Activated CD4-positive, alpha-beta T cell treated with anti-CD3 and anti-CD28 coated beads, Interleukin-2, amount 50 U/mL, for 16 hours (primary cell): ENCODE measurements at regions not wholly inside any gene's neighbourhood (a gene's known extent, or its start where the extent isn't known, plus 50 kb on each side); places are given as distances from the start of the nearest gene placed in this dataset.

Experiments used
- DNase-seq: peaks from one replicate; pipeline ENCODE4 v3.0.0-alpha.2; 2020

DNA sequence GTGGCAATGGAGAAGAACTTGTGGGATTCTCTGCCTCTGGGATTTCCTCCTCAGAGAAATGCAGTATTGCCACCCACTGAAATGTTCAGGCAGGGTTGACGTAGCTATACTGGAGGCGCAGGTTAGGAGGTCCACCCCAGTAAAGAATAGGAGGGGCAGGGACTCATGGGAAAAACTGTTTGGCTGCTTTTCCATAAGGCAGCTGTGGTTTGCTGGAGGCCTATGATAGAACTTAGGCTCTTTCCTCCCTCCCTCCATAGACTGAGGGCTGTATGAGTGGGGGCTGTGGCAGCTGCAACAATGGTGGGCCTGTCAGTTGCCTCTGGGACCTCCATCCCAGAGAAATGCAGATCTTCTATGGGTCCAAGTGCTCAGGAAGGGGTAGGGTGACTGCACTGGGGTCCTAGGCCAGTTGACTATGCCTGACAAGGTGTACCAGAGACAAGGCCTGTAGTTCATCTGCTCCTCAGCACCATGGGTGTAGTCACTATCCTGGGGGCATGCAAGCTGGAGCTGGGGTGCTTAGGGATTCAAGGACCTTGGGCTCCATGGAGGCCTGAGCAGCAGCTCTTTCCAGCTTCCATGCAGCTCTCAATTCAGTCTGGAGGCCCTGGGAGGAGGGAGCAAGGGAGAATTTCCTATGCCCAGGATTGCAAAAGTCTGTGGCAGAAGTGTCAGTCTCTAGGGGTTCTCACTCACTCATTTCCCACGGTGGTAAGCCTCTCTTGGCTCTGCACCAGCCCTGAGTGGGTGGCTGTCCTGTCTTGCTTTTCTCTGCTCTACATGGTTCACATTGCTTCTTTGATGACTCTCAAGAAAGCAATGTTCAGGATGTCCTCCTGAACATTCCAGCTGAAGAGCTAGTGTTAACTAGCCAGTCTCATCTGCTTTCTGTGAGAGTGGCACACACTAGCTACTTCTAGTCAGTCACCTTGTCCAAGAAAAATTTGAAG, 353.0 kb downstream of the IDS start:
- no peak for DNase-seq

DNA sequence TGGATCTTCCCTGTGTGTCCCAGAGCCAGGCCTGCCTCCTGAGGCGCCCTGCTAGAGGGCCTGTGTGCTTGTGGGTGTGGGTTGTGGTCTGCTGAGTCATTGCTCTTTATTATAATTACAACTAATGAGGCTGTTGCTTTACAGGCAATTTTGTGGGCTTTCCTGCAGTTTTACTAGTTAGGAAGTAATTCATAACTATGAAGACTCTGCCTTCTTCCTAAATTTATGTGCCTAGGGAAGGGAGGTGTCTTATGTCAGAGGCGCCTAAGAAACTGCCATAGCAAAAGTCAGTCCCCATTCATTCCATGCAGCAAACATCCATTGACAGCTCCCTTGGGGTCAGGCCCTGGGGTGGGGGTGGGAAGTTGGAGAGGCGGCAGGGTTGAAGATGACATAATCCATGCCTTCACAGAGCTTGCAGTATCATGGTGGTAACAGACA, 359.2 kb downstream of the IDS start:
- peak; percentile 23 for DNase-seq

DNA sequence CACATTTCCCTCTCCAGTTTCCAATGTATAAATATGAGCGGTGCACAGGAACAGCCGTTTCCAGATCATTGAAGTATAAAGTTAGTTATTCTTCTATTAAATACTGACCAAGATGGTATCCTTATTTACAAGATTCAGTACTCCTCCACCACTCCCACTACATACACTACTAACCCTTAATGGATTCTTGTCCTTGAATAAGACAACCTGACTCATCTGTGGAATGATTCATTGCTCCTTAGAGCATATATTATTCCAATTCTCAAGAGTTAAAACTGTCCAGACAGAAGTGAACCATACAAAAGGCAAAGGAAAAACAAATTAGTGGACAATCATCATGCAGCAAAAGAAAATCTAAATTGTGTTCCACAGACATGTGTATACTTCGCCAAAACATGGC, 373.3 kb downstream of the IDS start:
- no peak for DNase-seq

DNA sequence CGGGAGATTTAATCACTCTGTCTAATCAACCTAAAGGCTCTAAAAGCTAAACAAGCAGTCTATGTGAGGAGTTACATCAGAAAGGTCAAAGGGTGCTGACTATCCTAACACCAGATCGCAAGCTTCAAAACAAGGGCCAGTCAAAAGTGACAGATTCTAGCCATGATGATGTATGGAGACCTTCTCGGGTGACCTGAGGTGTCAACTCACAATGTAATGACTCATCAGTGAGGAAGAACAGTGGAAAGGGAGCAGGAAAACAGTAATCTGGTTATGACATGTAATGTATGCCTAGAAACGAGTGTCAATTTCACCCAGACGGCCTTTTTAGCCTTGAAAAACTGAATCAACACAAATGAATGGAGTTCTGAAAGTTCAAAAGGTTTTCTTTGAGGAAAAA, 375.3 kb downstream of the IDS start:
- peak; percentile 2 for DNase-seq

DNA sequence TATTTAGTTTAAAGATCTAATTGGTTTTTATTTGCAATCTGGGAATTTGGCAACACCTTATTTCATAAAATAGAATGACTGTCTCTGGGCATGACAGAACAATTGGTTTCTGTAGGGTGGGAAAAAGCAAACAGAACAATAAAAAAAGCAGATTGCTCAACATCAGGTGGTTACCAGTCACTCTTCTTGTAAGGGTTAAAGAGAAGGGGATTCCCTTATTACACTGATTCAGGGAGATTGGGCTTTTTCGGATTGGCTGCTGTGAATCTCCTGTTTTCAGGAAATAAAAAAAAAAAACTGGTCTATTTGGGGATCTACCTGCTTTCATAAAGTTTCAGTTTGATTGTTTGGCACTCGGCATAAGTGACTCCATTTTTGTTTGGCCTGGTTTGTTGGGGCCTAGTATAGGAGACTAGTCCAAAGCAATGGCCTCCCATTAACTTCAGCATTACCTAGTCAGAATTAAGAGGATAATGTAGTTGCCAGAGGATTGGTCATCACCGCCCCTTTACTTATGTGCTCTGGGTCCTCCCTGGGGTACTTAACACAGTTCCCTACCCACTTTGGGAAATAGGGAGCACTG, 380.5 kb downstream of the IDS start:
- no peak for DNase-seq

DNA sequence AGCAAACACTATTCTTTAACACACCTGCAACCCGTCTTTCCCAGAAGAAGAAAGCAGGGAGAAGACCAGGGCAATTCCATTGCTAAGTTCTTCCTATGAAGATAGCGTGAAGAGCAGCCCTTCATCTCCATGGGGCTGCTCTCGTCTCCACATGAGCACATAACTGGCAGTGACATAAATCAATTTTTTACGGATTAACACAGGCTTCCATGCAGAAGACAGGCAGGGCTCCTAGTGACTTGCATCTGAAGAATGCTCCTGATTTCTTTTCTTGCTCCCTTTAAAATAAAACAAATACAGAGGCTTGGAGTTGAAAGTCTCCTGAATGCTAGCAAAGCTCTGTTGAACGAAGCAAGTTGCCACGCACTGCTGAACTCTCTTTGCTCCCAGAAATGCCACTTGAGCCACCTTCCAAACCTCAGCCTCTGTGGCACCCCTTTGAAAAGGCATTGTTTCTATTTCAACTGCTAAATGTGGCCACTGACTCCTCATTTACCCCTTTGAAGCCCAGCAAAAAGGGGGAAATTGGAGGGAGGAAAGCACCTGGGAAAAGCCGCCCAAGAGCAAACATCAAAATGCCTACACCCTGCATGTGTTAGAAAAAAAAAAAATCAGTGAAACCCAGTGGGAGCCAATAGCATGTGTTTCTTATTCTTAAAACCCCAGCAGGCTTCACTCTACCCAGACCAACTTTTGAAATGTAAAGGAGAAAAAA, 383.7 kb downstream of the IDS start:
- DNase-seq = no peak

DNA sequence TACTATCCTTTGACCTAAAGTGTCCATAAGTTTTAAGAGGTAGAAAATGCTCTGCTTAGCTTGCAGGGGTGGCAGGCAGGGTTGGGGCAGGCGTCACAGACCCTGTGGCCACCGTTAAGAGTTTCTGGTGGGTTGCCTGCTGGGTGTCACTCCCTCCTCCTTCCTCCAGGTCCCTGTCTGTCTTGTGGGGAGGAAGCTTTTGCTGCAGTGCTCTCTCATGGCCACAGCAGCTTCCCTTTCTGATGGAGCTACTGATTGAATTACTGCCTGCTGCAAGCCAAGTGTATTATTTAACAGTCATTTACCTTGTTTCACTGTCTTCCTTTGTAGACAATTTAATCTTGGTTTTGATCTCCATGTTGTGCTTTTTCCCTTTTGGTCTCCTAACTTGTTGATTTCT, 384.6 kb downstream of the IDS start:
- DNase-seq = no peak

DNA sequence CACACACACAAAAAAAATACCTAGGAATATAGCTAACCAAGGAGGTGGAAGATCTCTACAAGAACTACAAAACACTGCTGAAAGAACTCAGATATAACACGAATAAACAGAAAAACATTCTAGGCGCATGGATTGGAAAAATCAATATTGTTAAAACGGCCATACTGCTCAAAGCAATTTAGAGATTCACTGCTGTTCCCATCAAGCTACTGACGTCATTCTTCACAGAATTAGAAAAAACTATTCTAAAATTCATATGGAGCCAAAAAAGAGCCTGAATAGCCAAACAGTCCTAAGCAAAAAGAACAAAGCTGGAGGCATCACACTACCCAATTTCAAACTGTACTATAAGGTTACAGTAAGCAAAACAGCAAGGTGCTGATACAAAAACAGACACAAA, 390.2 kb downstream of the IDS start:
- no peak for DNase-seq

DNA sequence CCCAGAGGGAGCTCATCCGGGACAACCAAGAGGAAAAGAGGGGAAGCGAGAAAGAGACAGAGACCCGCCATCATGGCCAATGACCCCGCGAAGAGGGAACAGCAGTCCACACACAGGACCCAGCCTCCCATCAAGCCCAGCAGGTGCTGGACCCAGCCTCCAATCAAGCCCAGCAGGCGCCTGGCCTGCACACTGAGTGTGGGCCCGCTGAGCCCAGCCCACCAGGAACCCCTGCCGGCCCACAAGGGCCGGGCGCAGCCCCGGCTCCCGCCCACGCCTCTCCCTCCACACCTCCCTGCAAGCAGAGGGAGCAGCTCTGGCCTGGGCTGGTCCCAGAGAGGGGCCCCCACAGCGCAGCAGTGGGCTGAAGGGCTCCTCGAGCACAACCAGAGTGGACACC, 391.1 kb downstream of the IDS start:
- no peak for DNase-seq

DNA sequence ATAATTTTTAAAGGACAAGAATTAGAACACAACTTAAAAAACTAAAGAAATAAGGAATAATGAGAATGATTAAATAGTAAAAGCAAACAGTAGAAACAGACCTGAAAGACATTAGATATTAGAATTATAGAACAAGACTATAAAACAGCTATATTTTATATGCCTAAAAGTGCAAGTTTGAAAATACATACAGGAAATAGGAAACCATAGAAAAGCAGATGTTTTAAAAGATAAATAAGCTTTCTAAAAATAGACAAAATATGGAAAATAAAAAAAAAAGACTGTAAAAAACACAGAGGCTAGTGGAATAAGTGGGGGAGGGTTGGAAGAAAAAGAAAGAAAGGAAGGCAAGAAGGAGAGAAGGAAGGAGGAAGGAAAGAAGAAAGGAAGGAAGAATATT, 407.3 kb downstream of the IDS start:
- no peak for DNase-seq

DNA sequence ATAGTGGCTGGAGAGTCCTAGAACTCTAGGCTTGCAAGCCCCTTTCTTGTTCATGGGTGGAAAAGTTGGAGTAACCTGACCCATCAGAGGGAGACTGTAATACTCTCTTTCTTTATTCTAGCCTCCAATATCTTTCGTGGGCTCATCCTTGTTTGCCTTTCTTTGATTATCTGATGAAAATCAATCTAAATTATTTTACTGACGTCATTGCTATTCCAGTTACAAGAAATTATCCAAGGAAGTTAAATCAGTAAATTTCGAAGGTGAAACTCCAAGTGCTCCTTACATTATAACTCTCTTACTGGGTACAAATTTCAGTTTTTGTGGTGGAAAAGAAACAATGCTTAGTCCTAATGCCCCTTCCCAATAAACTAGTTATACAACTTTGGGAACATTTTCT, 412.9 kb downstream of the IDS start:
- DNase-seq = no peak

DNA sequence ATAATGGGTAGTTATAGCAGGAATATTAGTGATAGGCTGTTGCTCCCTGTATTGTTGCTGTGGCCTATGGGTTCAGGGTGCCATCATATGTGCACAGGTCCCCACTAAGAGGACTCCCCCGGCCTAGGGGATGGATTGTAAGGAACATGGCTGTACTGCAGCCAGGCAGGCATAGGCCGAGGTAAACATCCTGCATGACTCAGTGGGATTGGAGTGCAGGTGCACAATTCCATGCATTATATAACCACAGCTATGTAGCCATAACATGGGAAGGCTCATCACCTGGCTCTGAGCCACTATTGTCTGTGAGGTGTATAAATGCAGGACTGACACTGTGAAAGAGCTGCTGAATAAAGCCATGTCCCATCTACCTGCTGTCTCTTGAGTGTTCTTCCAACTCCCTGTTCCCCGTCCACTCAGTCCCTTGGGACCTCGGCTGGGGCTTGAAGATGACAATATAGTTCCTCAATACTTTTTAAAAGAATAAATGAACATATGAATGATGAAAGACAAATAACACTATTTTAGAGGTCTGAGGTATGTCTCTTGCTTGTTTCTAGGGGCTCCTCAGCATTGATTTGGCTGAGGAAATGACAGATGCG, 425.2 kb downstream of the IDS start:
- no peak for DNase-seq

DNA sequence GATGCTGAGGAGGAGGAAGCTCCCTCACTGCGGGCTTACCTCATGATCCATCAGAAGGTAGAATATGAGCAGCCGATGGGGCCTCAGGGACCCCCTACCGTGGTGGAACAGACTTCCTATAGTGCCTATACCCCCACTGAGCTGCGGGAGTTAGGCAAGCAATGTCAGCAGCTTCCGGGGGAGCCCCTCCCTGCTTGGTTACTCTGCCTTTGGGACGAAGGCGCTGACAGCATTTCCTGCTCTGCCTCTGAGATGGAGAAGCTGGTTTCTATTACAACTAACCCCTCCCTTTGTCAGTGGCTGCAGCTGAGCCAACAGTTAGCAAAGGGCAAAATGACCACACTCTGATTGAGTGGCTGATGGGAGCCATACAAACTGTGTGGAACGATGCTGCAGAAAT, 430.7 kb downstream of the IDS start:
- no peak for DNase-seq

DNA sequence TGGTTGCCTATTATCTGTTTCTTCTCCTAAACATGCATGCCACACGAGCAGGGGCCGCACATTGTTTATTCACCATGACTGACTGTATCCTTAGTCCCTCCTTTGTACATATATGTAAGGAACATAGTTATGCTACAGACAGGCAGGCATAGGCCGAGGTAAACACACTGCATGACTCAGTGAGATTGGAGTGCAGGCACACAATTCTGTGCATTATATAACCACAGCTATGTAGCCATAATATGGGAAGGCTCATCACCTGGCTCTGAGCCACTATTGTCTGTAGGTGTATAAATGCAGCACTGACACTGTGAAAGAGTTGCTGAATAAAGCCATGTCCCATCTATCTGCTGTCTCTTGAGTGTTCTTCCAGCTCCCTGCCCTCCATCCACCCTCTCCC, 431.6 kb downstream of the IDS start:
- DNase-seq = no peak

DNA sequence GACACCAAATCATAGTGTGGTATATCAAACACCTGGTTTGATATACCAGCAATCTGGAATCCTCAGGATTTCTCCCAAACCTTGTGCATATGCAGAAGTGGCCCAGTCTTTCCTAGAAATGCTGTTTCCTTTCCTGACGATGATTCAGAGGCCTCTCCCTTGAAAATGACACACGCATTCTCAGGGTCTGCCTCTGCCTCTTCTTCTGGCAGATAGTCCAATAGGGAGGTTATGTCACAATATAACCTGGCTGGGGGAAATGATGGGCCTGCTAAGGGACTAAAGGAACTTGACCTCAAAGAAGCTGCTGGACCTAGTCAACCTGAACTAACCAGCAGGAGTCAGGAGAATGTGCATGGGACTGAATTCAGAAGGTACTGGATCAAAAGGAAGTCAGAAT, 435.2 kb downstream of the IDS start:
- no peak for DNase-seq

DNA sequence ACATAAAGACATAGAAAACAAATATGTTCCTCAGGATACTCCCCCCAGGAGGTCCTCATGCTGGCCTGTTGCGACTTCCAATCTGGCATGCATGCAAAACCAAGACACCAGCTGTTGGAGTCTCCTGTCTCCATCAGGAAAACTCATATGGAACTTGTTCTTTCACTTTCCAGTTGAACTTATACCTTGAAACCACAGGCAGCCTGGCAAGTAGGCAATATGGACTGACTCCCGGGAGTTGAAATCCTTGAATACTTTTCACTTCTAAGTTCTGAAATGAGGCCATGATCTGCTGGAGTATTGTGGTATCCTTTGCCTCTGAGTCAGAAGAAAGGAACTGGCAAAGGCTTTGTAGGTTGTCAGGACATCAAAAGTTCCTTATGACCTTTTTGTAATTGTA, 444.2 kb downstream of the IDS start:
- no peak for DNase-seq
